ENCODE measurements at regions not wholly inside any gene's neighbourhood (a gene's known extent, or its start where the extent isn't known, plus 50 kb on each side); places are given as distances from the start of the nearest gene placed in this dataset.
"Not testable (repeated sequence)": the region's sequence is repeated elsewhere in the genome, so short reads cannot be mapped to it uniquely, and the experiment has no call there.

DNA sequence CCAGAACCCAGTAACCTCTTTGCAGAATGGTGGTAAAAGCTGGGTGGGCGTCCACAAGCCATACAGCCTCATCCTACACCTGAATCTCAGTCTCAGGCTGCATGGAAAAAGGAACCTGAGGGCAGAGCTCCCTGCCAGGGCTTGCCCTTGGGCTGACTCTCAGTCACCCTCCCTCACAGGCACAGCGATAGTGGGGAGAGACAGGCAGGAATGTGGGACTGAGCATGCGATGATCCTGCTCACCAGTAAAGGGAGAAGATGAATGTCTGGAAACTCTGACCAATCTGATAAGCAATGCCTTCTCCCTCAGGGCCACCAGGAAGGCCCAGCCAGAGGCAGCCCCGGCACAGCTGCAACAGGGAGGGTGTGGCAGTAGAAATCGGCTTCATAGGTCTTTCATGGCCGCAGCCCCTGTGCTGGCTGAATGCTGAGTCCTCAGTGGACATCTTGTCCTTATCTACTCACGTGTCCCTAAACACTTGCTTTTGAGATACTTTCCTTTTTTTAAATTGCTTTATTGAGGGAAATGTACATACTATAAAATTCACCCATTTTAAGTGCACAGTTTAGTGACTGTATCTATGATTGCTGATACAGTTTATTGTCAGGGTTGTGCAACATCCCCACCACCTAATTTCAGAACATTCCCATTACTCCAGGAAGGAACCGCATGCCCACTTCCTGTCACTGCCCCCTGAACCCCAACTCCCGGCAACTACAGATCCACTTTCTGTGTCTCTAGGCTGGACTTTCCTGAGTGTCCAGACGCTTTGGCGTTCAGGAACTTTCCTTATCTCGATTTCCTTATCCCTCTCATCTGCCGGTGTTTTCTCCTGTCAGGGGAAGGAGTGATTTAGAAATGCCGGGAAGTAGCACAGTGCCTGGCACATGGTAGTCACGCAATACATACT, 258.1 kb downstream of the PCNX1 start:
- no peak overlapping the region for H3K4me3 ChIP-seq (ENCODE audit: control insufficient read depth, low read depth, low read length)
- no peak for DNase-seq (ENCODE audit: low read depth)
- TF ChIP-seq, protein P1, sequence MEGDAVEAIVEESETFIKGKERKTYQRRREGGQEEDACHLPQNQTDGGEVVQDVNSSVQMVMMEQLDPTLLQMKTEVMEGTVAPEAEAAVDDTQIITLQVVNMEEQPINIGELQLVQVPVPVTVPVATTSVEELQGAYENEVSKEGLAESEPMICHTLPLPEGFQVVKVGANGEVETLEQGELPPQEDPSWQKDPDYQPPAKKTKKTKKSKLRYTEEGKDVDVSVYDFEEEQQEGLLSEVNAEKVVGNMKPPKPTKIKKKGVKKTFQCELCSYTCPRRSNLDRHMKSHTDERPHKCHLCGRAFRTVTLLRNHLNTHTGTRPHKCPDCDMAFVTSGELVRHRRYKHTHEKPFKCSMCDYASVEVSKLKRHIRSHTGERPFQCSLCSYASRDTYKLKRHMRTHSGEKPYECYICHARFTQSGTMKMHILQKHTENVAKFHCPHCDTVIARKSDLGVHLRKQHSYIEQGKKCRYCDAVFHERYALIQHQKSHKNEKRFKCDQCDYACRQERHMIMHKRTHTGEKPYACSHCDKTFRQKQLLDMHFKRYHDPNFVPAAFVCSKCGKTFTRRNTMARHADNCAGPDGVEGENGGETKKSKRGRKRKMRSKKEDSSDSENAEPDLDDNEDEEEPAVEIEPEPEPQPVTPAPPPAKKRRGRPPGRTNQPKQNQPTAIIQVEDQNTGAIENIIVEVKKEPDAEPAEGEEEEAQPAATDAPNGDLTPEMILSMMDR (conservative IDR thresholded peaks at IDR 0.05; ENCODE audit: control insufficient read depth, insufficient read depth, low read depth, low read length) = no peak

DNA sequence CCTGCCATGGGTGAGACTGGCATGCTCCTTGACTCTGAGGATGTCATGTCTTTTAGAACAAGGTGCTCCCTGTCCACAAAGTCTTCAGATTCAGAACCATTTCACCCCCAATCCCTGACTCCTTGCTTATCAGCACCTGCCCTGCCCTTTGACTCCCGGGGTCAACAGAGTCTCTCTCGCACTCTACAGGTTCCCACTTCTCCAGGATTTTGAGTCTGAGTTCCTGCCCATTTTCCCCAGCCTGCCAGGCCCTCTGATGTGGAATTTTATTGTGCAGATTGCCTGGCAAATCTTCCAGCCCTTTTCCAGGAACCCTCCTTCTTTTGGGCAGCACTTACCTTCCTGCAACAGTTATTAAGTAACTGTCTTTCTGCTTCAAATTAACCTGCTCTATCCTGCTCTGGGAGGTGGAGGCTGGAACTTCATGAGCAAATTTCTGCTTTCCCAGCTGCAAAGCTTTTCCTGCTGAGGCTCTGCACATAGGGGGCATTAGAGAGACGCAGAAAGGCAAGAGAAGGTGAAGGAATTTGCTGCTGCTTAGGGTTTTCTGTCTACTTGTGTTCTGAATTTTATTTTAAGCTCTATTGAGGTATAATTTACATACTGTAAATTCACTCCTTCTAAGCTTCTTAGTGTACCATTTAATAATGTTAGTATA, 259.1 kb downstream of the PCNX1 start:
- TF ChIP-seq, protein P1 (conservative IDR thresholded peaks at IDR 0.05; ENCODE audit: control insufficient read depth, insufficient read depth, low read depth, low read length) = peak; percentile 84
- DNase-seq (ENCODE audit: low read depth) = peak; percentile 68
- no peak overlapping the region for H3K4me3 ChIP-seq (ENCODE audit: control insufficient read depth, low read depth, low read length)

DNA sequence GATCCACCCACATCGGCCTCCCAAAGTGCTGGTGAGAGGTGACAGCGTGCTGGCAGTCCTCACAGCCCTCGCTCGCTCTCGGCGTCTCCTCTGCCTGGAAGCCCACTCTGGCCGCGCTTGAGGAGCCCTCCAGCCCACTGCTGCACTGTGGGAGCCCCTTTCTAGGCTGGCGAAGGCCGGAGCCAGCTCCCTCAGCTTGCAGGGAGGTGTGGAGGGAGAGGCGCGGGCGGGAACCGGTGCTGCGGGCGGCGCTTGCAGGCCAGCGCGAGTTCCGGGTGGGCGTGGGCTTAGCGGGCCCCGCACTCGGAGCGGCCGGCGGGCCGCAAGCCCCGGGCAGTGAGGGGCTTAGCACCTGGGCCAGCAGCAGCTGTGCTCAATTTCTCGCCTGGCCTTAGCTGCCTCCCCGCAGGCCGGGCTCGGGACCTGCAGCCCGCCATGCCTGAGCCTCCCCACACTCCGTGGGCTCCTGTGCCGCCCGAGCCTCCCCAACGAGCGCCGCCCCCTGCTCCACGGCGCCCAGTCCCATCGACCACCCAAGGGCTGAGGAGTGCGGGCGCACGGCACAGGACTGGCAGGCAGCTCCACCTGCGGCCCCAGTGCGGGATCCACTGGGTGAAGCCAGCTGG, 260.2 kb downstream of the PCNX1 start:
- DNase-seq (ENCODE audit: low read depth); H3K4me3 ChIP-seq (ENCODE audit: control insufficient read depth, low read depth, low read length): not testable (repeated sequence)

DNA sequence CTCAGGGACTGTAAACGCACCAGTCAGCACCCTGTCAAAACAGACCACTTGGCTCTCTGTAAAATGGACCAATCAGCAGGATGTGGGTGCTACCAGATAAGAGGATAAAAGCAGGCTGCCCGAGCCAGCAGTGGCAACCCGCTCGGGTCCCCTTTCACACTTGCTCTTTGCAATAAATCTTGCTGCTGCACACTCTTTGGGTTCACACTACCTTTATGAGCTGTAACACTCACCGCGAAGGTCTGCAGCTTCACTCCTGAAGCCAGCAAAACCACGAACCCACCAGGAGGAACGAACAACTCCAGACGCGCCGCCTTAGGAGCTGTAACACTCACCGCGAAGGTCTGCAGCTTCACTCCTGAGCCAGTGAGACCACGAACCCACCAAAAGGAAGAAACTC, 260.9 kb downstream of the PCNX1 start:
- DNase-seq (ENCODE audit: low read depth); H3K4me3 ChIP-seq (ENCODE audit: control insufficient read depth, low read depth, low read length): not testable (repeated sequence)

DNA sequence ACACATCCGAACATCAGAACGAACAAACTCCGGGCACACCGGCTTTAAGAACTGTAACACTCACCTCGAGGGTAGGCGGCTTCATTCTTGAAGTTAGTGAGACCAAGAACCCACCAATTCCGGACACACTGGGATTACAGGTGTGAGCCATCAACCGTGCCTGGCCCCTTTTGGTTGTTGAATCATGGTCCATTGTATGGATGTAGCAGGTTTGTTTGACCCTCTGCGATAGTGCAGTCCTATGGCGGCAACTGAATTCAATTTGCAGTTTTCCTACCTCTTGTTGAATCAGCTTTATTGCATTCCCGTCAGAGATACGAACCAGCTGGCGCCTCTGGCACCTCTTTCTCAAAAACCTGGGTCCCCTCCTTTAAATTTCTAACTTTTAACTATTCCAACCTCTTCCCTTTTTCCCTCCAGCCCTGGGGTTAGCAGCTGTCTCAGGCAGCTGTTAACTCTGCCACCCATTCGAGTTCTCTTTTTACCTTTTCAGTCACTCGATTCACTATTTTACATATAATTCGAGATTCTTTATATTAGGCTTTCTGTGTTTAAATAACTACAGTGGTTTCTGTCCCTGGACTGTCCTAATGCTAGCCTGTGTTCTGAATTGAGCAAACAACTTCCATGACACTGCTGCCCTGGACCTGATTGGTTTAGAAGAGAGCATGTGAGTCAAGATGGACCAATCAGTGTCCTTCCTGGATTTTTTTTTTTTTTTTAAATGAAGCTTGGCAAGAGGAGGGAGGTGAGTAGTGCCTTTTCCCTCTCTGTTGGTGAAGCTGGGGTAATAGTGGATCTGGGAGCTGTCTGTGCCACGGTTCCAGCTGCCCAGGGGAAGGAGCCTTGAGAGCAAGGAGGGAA, 261.5 kb downstream of the PCNX1 start:
- TF ChIP-seq, protein P1 (conservative IDR thresholded peaks at IDR 0.05; ENCODE audit: control insufficient read depth, insufficient read depth, low read depth, low read length) = no peak
- peak; percentile 14 for DNase-seq (ENCODE audit: low read depth)
- no peak overlapping the region for H3K4me3 ChIP-seq (ENCODE audit: control insufficient read depth, low read depth, low read length)

DNA sequence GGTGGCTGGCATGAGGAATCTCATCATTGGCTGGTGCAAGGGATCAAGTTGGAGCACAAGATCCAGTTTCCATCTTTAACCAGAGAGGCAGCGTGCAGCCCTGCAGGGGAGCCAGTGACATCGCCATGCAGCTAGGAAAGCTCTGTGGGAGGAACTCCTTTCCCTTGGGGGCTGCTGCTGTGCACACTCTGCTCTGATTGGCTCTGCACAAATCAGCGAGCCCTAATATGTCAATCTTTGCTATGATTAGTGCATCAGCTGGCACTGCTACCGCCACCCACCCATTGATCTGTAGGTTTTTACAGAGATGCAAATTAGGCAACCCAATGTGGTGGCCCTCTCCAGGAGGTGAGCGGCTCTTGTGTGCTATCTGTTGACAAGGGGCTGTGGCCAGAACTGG, 262.6 kb downstream of the PCNX1 start:
- TF ChIP-seq, protein P1 (conservative IDR thresholded peaks at IDR 0.05; ENCODE audit: control insufficient read depth, insufficient read depth, low read depth, low read length) = no peak
- no peak for DNase-seq (ENCODE audit: low read depth)
- H3K4me3 ChIP-seq (ENCODE audit: control insufficient read depth, low read depth, low read length) = no peak overlapping the region

DNA sequence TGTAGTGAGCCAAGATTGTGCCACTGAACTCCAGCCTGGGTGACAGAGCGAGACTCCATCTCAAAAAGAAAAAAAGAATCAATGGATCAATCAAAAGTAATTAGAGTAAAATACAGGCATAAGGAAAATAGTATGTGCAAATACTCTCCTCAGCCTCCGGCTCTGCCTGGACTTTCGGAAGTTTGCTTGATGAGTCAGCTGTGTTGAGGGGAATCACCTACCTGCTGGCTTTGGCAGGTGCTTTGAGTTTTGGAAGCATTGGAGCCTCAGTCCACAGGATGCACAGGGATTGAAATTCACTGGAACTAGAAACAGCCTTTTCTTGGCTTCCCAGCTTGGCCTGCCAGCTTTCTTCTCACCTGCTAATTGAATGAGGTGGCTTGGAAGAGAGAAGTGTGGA, 268.2 kb downstream of the PCNX1 start:
- DNase-seq (ENCODE audit: low read depth) = no peak
- H3K4me3 ChIP-seq (ENCODE audit: control insufficient read depth, low read depth, low read length) = no peak overlapping the region
- TF ChIP-seq, protein P1 (conservative IDR thresholded peaks at IDR 0.05; ENCODE audit: control insufficient read depth, insufficient read depth, low read depth, low read length) = no peak

Measured in fibroblast of mammary gland (primary cell).